HG03039 (cell line): ENCODE measurements at regions not wholly inside any gene's neighbourhood (a gene's known extent, or its start where the extent isn't known, plus 50 kb on each side); places are given as distances from the start of the nearest gene placed in this dataset.

Experiments
- ATAC-seq: cut with Tn5 transposase; IDR thresholded peaks from one replicate; pipeline ENCODE4 v1.9.1; 2021; ENCODE audit warnings: mild to moderate bottlenecking, moderate library complexity; ENCODE audit not compliant: unreplicated experiment

- ATAC-seq, result no peak
These were observed 741.5 kb downstream of the TYW1 start for GRCh38 chr7:67738145-67738544.

GRCh38 chr7:67738958-67739357 is 742.3 kb downstream of the TYW1 start:
- no peak for ATAC-seq

- ATAC-seq, result no peak
These were observed 746.9 kb downstream of the TYW1 start for GRCh38 chr7:67743501-67743900.

- no peak for ATAC-seq
These were observed 755.6 kb downstream of the TYW1 start for GRCh38 chr7:67752227-67752626.

- ATAC-seq, result no peak
These were observed 757.3 kb downstream of the TYW1 start for GRCh38 chr7:67753891-67754290.

- no peak for ATAC-seq
These were observed 758.0 kb downstream of the TYW1 start for GRCh38 chr7:67754651-67755050.

GRCh38 chr7:67758551-67758950 is 761.9 kb downstream of the TYW1 start:
- ATAC-seq, result no peak

- no peak for ATAC-seq
These were observed 764.3 kb downstream of the TYW1 start for GRCh38 chr7:67760971-67761370.

- ATAC-seq, result no peak
These were observed 765.9 kb downstream of the TYW1 start for GRCh38 chr7:67762516-67762915.

- no peak for ATAC-seq
These were observed 767.7 kb downstream of the TYW1 start for GRCh38 chr7:67764289-67764688.

GRCh38 chr7:67765481-67766175 is 769.0 kb downstream of the TYW1 start:
- no peak for ATAC-seq

GRCh38 chr7:67766906-67767410 is 770.3 kb downstream of the TYW1 start:
- no peak for ATAC-seq

- ATAC-seq, result no peak
These were observed 775.4 kb downstream of the TYW1 start for GRCh38 chr7:67771846-67772605.

- no peak for ATAC-seq
These were observed 776.4 kb downstream of the TYW1 start for GRCh38 chr7:67773081-67773480.

GRCh38 chr7:67777119-67777518 is 780.5 kb downstream of the TYW1 start:
- no peak for ATAC-seq

- no peak for ATAC-seq
These were observed 785.2 kb downstream of the TYW1 start for GRCh38 chr7:67781841-67782240.

GRCh38 chr7:67786021-67786420 is 789.4 kb downstream of the TYW1 start:
- ATAC-seq, result no peak

- no peak for ATAC-seq
These were observed 792.0 kb downstream of the TYW1 start for GRCh38 chr7:67788669-67789068.

GRCh38 chr7:67791918-67792317 is 795.3 kb downstream of the TYW1 start:
- no peak for ATAC-seq

GRCh38 chr7:67794544-67794943 is 797.9 kb downstream of the TYW1 start:
- no peak for ATAC-seq

GRCh38 chr7:67803789-67804188 is 807.2 kb downstream of the TYW1 start:
- ATAC-seq, result no peak

- ATAC-seq, result no peak
These were observed 809.4 kb downstream of the TYW1 start for GRCh38 chr7:67805921-67806471.
